H9 (cell line): ENCODE measurements at regions not wholly inside any gene's neighbourhood (a gene's known extent, or its start where the extent isn't known, plus 50 kb on each side); places are given as distances from the start of the nearest gene placed in this dataset.

ENCODE experiments used
- DNase-seq: peaks from one replicate; pipeline ENCODE4 v3.0.0-alpha.2; 2017
- H2AFZ ChIP-seq: one replicate; pipeline ENCODE4 v1.6.1; 2013; ENCODE audit warnings: mild to moderate bottlenecking, low read length, control low read depth, moderate library complexity
- H2AK5ac ChIP-seq: 2 replicates; pipeline ENCODE4 v1.6.1; 2013; ENCODE audit warnings: low read length, control low read depth, mixed read lengths; ENCODE audit not compliant: insufficient read length
- H2BK120ac ChIP-seq: one replicate; pipeline ENCODE4 v1.6.1; 2013; ENCODE audit warnings: low read depth, mild to moderate bottlenecking, low read length, control low read depth, inconsistent platforms; ENCODE audit not compliant: poor library complexity, severe bottlenecking
- H2BK12ac ChIP-seq: 2 replicates; pipeline ENCODE4 v1.6.1; 2013; ENCODE audit warnings: low read length, control low read depth, mixed read lengths, low read depth; ENCODE audit not compliant: insufficient read length
- H2BK15ac ChIP-seq: 2 replicates; pipeline ENCODE4 v1.6.1; 2013; ENCODE audit warnings: low read depth, low read length, control low read depth
- H2BK20ac ChIP-seq: one replicate; pipeline ENCODE4 v1.6.1; 2013; ENCODE audit warnings: low read depth, mild to moderate bottlenecking, low read length, control low read depth, inconsistent platforms; ENCODE audit not compliant: poor library complexity, severe bottlenecking
- H2BK5ac ChIP-seq: 2 replicates; pipeline ENCODE4 v1.6.1; 2013; ENCODE audit warnings: low read length, control low read depth, mixed read lengths; ENCODE audit not compliant: insufficient read length
- H3K14ac ChIP-seq: 2 replicates; pipeline ENCODE4 v1.6.1; 2013; ENCODE audit warnings: low read length, control low read depth; ENCODE audit not compliant: insufficient read depth
- H3K18ac ChIP-seq: 2 replicates; pipeline ENCODE4 v1.6.1; 2013; ENCODE audit warnings: low read depth, mild to moderate bottlenecking, mixed read lengths, low read length, control low read depth; ENCODE audit not compliant: insufficient read length
- H3K23ac ChIP-seq: 2 replicates; pipeline ENCODE4 v1.6.1; 2013; ENCODE audit warnings: low read length, control low read depth, mixed read lengths, low read depth; ENCODE audit not compliant: insufficient read length
- H3K23me2 ChIP-seq: 2 replicates; pipeline ENCODE4 v1.6.1; 2013; ENCODE audit warnings: low read depth, mild to moderate bottlenecking, mixed read lengths, low read length, control low read depth; ENCODE audit not compliant: insufficient read length, poor library complexity, severe bottlenecking
- H3K27ac ChIP-seq: 2 replicates; pipeline ENCODE4 v1.5.1; 2013; ENCODE audit warnings: low read length, control low read depth, mixed read lengths, low read depth; ENCODE audit not compliant: insufficient read length
- H3K27me3 ChIP-seq: 2 replicates; pipeline ENCODE4 v1.6.1; 2013; ENCODE audit warnings: low read length, control low read depth, inconsistent platforms; ENCODE audit not compliant: insufficient read depth
- H3K4ac ChIP-seq: 2 replicates; pipeline ENCODE4 v1.6.1; 2013; ENCODE audit warnings: low read depth, mild to moderate bottlenecking, control low read depth, inconsistent platforms, low read length, moderate library complexity
- H3K4me1 ChIP-seq: 2 replicates; pipeline ENCODE4 v1.6.1; 2013; ENCODE audit warnings: low read length, control low read depth, inconsistent platforms; ENCODE audit not compliant: insufficient read depth
- H3K4me2 ChIP-seq: 2 replicates; pipeline ENCODE4 v1.6.1; 2013; ENCODE audit warnings: low read length, control low read depth, mixed read lengths; ENCODE audit not compliant: insufficient read length, insufficient read depth
- H3K56ac ChIP-seq: 2 replicates; pipeline ENCODE4 v1.6.1; 2013; ENCODE audit warnings: low read depth, mild to moderate bottlenecking, mixed read lengths, low read length, control low read depth; ENCODE audit not compliant: insufficient read length
- H3K79me1 ChIP-seq: 2 replicates; pipeline ENCODE4 v1.6.1; 2013; ENCODE audit warnings: low read depth, mild to moderate bottlenecking, moderate library complexity, low read length, control low read depth, inconsistent platforms; ENCODE audit not compliant: insufficient read depth, poor library complexity, severe bottlenecking
- H3K79me2 ChIP-seq: 2 replicates; pipeline ENCODE4 v1.6.1; 2013; ENCODE audit warnings: low read length, control low read depth, inconsistent platforms; ENCODE audit not compliant: insufficient read depth
- H3K9ac ChIP-seq: 2 replicates; pipeline ENCODE4 v1.6.1; 2013; ENCODE audit warnings: low read length, control low read depth, mixed read lengths; ENCODE audit not compliant: insufficient read length; ENCODE audit errors: extremely low read depth
- H3K9me3 ChIP-seq: one replicate; pipeline ENCODE4 v1.6.1; 2013; ENCODE audit warnings: low read depth, low read length, inconsistent platforms; ENCODE audit not compliant: control insufficient read depth
- H3T11ph ChIP-seq: one replicate; pipeline ENCODE4 v1.6.1; 2013; ENCODE audit warnings: mild to moderate bottlenecking, low read length, control low read depth, inconsistent platforms
- H4K20me1 ChIP-seq: one replicate; pipeline ENCODE4 v1.6.1; 2013; ENCODE audit not compliant: control insufficient read depth, insufficient read length, insufficient read depth
- H4K5ac ChIP-seq: 2 replicates; pipeline ENCODE4 v1.6.1; 2013; ENCODE audit warnings: low read depth, mild to moderate bottlenecking, mixed read lengths, low read length, control low read depth; ENCODE audit not compliant: insufficient read length
- H4K8ac ChIP-seq: replicated peaks from 2 replicates; pipeline ENCODE4 v1.6.1; 2013; ENCODE audit warnings: low read length, control low read depth, mixed read lengths, low read depth; ENCODE audit not compliant: insufficient read length
- H4K91ac ChIP-seq: 2 replicates; pipeline ENCODE4 v1.6.1; 2013; ENCODE audit warnings: low read depth, mild to moderate bottlenecking, moderate library complexity, mixed read lengths, low read length, control low read depth; ENCODE audit not compliant: insufficient read length
- H3K27ac Mint-ChIP-seq, 3 experiments: 2 replicates in 2 of 3; 3 replicates in 1 of 3; pipeline ENCODE4 v1.8.0; 2020 to 2021; ENCODE audit warnings: mixed read lengths in 3 of 3, mild to moderate bottlenecking in 1 of 3, moderate library complexity in 1 of 3
- H3K27me3 Mint-ChIP-seq: 2 replicates; pipeline ENCODE4 v1.8.0; 2021; ENCODE audit warnings: low read depth, mild to moderate bottlenecking, moderate library complexity, mixed read lengths
- H3K36me3 Mint-ChIP-seq, 3 experiments: 2 replicates in 2 of 3; 3 replicates in 1 of 3; pipeline ENCODE4 v1.8.0; 2020 to 2021; ENCODE audit warnings: low read depth in 3 of 3, mixed read lengths in 3 of 3; ENCODE audit not compliant: insufficient read depth in 1 of 3
- H3K4me1 Mint-ChIP-seq, 2 experiments: 2 replicates each; pipeline ENCODE4 v1.8.0; 2020; ENCODE audit warnings: mixed read lengths in 2 of 2
- H3K4me3 Mint-ChIP-seq, 2 experiments: 2 replicates in 1 of 2; 3 replicates in 1 of 2; pipeline ENCODE4 v1.8.0; 2020 to 2021; ENCODE audit warnings: mild to moderate bottlenecking in 2 of 2, mixed read lengths in 2 of 2, moderate library complexity in 1 of 2
- H3K9me3 Mint-ChIP-seq, 2 experiments: 2 replicates in 1 of 2; 3 replicates in 1 of 2; pipeline ENCODE4 v1.8.0; 2020; ENCODE audit warnings: mild to moderate bottlenecking in 2 of 2, mixed read lengths in 2 of 2, moderate library complexity in 1 of 2
- WGBS: extraction: QIAGEN DNeasy Blood & Tissue Kit; methylation state at CpG from one replicate; pipeline ENCODE4 v1.1.7; 2013; ENCODE audit warnings: missing lambda C conversion rate, low lambda C conversion rate, mixed read lengths; ENCODE audit not compliant: insufficient read length; ENCODE audit errors: extremely low coverage; 5-methylcytosine and 5-hydroxymethylcytosine counted together
- TF ChIP-seq, protein P1 (sequence below): fragments of 200-600 bp; sonication (generic); conservative IDR thresholded peaks from 3 replicates; pipeline ENCODE4 v1.8.0; 2021; ENCODE audit warnings: antibody characterized with exemption, mild to moderate bottlenecking

DNA sequence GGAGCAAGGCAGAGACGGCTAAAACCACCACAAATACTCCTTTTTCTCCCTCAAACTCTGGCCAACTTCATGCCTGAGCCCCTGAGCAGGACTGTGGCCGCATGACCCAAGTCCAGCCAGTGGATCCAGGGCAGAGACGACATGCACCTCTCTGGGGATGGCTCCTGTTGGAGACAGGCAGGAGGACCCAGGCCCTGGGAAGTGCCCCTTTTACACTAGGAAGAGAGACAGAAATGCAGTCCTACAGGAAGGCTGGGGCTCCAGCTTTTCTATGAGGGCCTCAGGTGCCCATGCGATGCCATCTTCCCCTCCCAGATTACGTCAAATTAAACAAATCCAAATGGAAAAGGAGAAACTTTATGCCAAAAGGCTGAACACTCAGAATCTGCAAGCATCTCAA is 498.0 kb downstream of the BRD1 start:
- H3K27me3 ChIP-seq: no peaks in the 10 kb centered on the region
- H4K8ac ChIP-seq: no peak overlapping the region
- peaks cover 9 to 10% of the 10 kb centered on the region in 2 experiments; a peak in 4 of 5 replicates for H3K9me3 Mint-ChIP-seq

More for the DNA sequence above, 498.0 kb downstream of the BRD1 start:
- H3K79me1 ChIP-seq: no peaks in the 10 kb centered on the region
- no peaks in the 10 kb centered on the region for H4K20me1 ChIP-seq
- H3K27ac Mint-ChIP-seq: no peak overlapping the region
- H3K36me3 Mint-ChIP-seq: peaks cover 0 to 6% (median 2%) of the 10 kb centered on the region in 3 experiments; a peak in 3 of 7 replicates
- no peak overlapping the region for H3K56ac ChIP-seq
- no peak overlapping the region for H3K18ac ChIP-seq
- no peak overlapping the region for H4K91ac ChIP-seq
- no peak overlapping the region for H3T11ph ChIP-seq
- H3K14ac ChIP-seq: no peak overlapping the region; the same call in 1 of the 2 replicates
- no peak overlapping the region for H2BK120ac ChIP-seq
- H3K23ac ChIP-seq: no peak overlapping the region
- DNase-seq: no peak
- no peak overlapping the region for H2BK20ac ChIP-seq
- H3K27me3 Mint-ChIP-seq: peaks cover 28% of the 10 kb centered on the region
- peaks cover 3% of the 10 kb centered on the region in 2 experiments for H3K4me1 Mint-ChIP-seq
- H3K23me2 ChIP-seq: no peaks in the 10 kb centered on the region
- H3K4me1 ChIP-seq: no peaks in the 10 kb centered on the region; the same call in 1 of the 2 replicates
- no peak overlapping the region for H3K27ac ChIP-seq
- no peak overlapping the region for H2AK5ac ChIP-seq
- H2BK15ac ChIP-seq: no peak overlapping the region
- H3K4me3 Mint-ChIP-seq: no peak overlapping the region
- H2AFZ ChIP-seq: no peak overlapping the region
- H3K9me3 ChIP-seq: no peaks in the 10 kb centered on the region
- H3K79me2 ChIP-seq: no peaks in the 10 kb centered on the region
- no CpG with 5 or more reads among the region's 5 CpGs for WGBS
- no peak overlapping the region for H2BK5ac ChIP-seq
- no peak overlapping the region for H4K5ac ChIP-seq
- no peak overlapping the region for H3K9ac ChIP-seq
- no peak overlapping the region for H3K4ac ChIP-seq
- H2BK12ac ChIP-seq: no peak overlapping the region
- no peak overlapping the region for H3K4me2 ChIP-seq
- TF ChIP-seq, protein P1, sequence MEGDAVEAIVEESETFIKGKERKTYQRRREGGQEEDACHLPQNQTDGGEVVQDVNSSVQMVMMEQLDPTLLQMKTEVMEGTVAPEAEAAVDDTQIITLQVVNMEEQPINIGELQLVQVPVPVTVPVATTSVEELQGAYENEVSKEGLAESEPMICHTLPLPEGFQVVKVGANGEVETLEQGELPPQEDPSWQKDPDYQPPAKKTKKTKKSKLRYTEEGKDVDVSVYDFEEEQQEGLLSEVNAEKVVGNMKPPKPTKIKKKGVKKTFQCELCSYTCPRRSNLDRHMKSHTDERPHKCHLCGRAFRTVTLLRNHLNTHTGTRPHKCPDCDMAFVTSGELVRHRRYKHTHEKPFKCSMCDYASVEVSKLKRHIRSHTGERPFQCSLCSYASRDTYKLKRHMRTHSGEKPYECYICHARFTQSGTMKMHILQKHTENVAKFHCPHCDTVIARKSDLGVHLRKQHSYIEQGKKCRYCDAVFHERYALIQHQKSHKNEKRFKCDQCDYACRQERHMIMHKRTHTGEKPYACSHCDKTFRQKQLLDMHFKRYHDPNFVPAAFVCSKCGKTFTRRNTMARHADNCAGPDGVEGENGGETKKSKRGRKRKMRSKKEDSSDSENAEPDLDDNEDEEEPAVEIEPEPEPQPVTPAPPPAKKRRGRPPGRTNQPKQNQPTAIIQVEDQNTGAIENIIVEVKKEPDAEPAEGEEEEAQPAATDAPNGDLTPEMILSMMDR: no peak
